ENCODE measurements at regions not wholly inside any gene's neighbourhood (a gene's known extent, or its start where the extent isn't known, plus 50 kb on each side); places are given as distances from the start of the nearest gene placed in this dataset.

- Histone ChIP-seq H3K23me2 (ENCODE audit: low read depth, low read length) (no peaks in the 10 kb centered on the region; the same call in 1 of the 2 replicates), H2BK12ac (ENCODE audit: low read depth, low read length) (no peak overlapping the region), H3K18ac (ENCODE audit: extremely low read depth, low read length) (no peak overlapping the region), H3K9ac (replicated peaks in 1 of 4; ENCODE audit: extremely low read depth in 1 of 4, low read depth in 3 of 4, low read length in 3 of 4) (no peak overlapping the region), H2BK120ac (replicated peaks; ENCODE audit: low read depth, low read length) (no peak overlapping the region), H4K20me1 (replicated peaks in 1 of 2; ENCODE audit: control insufficient read depth in 1 of 2, insufficient read depth in 2 of 2, low read length in 2 of 2) (no peaks in the 10 kb centered on the region), H4K5ac (ENCODE audit: insufficient read length, low read depth, low read length) (no peak overlapping the region), H3K4me1 (replicated peaks in 1 of 4; ENCODE audit: control insufficient read depth in 3 of 4, insufficient read depth in 4 of 4, low read length in 3 of 4) (peaks cover 0 to 4% (median 0%) of the 10 kb centered on the region in 4 experiments; a peak in 1 of 7 replicates), H3K4me2 (ENCODE audit: insufficient read depth in 1 of 2, low read depth in 2 of 2, low read length in 2 of 2) (no peak overlapping the region), H3K79me2 (ENCODE audit: control insufficient read depth in 1 of 2, insufficient read depth in 2 of 2, low read length in 2 of 2) (no peaks in the 10 kb centered on the region), H3K9me3 (ENCODE audit: insufficient read depth in 2 of 2, low read depth in 1 of 2, low read length in 1 of 2) (no peaks in the 10 kb centered on the region), H2BK5ac (ENCODE audit: low read depth, low read length) (no peak overlapping the region), H3K14ac (ENCODE audit: insufficient read length) (no peak overlapping the region), H3K56ac (replicated peaks; ENCODE audit: insufficient read length, low read depth, low read length) (no peak overlapping the region), H2BK20ac (ENCODE audit: low read length) (no peak overlapping the region), H3K23ac (ENCODE audit: insufficient read length) (no peak overlapping the region), H3K36me3 (ENCODE audit: control insufficient read depth in 2 of 4, insufficient read depth in 4 of 4, low read length in 3 of 4) (no peaks in the 10 kb centered on the region), H4K8ac (ENCODE audit: extremely low read depth, insufficient read depth, low read length) (no peak overlapping the region), H3K27me3 (replicated peaks in 1 of 4; ENCODE audit: control insufficient read depth in 3 of 4, extremely low read depth in 1 of 4, insufficient read depth in 3 of 4, low read length in 3 of 4) (no peaks in the 10 kb centered on the region), H2BK15ac (ENCODE audit: low read length) (no peak overlapping the region), H3K4me3 (ENCODE audit: extremely low read depth in 1 of 4, insufficient read depth in 2 of 4, low read depth in 3 of 4, low read length in 4 of 4) (no peak overlapping the region), H2AK5ac (ENCODE audit: low read depth, low read length) (no peak overlapping the region), H3K4ac (replicated peaks; ENCODE audit: insufficient read length, low read depth, low read length) (no peak overlapping the region), H3K79me1 (ENCODE audit: low read depth, low read length) (no peaks in the 10 kb centered on the region), H3K27ac (ENCODE audit: low read depth, low read length) (no peak overlapping the region), H4K91ac (replicated peaks; ENCODE audit: insufficient read length, low read length) (no peak overlapping the region), H2AFZ (ENCODE audit: low read length) (no peak overlapping the region)
- FAIRE-seq (no peak), DNase-seq (ENCODE audit: low read depth in 1 of 2, low spot score in 2 of 2) (no peak)
- POLR2A ChIA-PET (ENCODE audit: partially characterized antibody), result no interaction called here
- WGBS, 2 experiments (ENCODE audit: extremely low coverage in 1 of 2, insufficient coverage in 1 of 2, insufficient read length in 1 of 2, insufficient replicate concordance in 2 of 2, low coverage in 1 of 2, low lambda C conversion rate in 2 of 2, missing lambda C conversion rate in 1 of 2), result 86% methylated on average over 3 of the region's 3 CpGs; no CpG with 5 or more reads in 1 of the 2 experiments
- CTCF ChIA-PET (ENCODE audit: partially characterized antibody), result interaction anchor here (0.7 kb wide), 1 partner anchor 78 kb away, joined by 3 read pairs; no protein-coding TSS in a partner anchor
- TF ChIP-seq TCF12 (IDR thresholded peaks at IDR 0.05; ENCODE audit: low read depth, low read length), result no peak
- no peak for TF ChIP-seq RAD21 (IDR thresholded peaks at IDR 0.05 in 1 of 2, conservative IDR thresholded peaks at IDR 0.05 in 1 of 2; ENCODE audit: low read depth in 2 of 2, low read length in 2 of 2)
- no peak for TF ChIP-seq SP2 (IDR thresholded peaks at IDR 0.05; ENCODE audit: low read length)
- no peak for TF ChIP-seq PHF8 (conservative IDR thresholded peaks at IDR 0.05; ENCODE audit: low read depth, low read length)
- no peak for TF ChIP-seq CTBP2 (IDR thresholded peaks at IDR 0.05; ENCODE audit: borderline replicate concordance, insufficient read depth, insufficient read length, low read length)
- TF ChIP-seq MAFK (IDR thresholded peaks at IDR 0.05; ENCODE audit: low read depth, low read length), result no peak
- TF ChIP-seq BRCA1 (IDR thresholded peaks at IDR 0.05; ENCODE audit: low read depth, low read length), result no peak
- no peak for TF ChIP-seq SUZ12 (IDR thresholded peaks at IDR 0.05; ENCODE audit: low read length)
- TF ChIP-seq CEBPB (IDR thresholded peaks at IDR 0.05; ENCODE audit: low read depth, low read length), result no peak
- TF ChIP-seq RXRA (IDR thresholded peaks at IDR 0.05; ENCODE audit: insufficient read depth, low read depth, low read length), result no peak
- no peak for TF ChIP-seq JUND (IDR thresholded peaks at IDR 0.05; ENCODE audit: low read length)
- TF ChIP-seq POLR2A (IDR thresholded peaks at IDR 0.05; ENCODE audit: control extremely low read depth in 1 of 2, low read depth in 2 of 2, low read length in 2 of 2), result no peak
- no peak for TF ChIP-seq NANOG (IDR thresholded peaks at IDR 0.05; ENCODE audit: insufficient read depth, low read depth, low read length, poor library complexity, severe bottlenecking)
- no peak for TF ChIP-seq GABPA (IDR thresholded peaks at IDR 0.05; ENCODE audit: borderline replicate concordance, insufficient read depth, low read length)
- TF ChIP-seq CREB1 (IDR thresholded peaks at IDR 0.05), result no peak
These were observed 178.4 kb downstream of the MAFB start for GRCh38 chr20:40510622-40511021.
